ENCODE measurements at regions not wholly inside any gene's neighbourhood (a gene's known extent, or its start where the extent isn't known, plus 50 kb on each side); places are given as distances from the start of the nearest gene placed in this dataset.
"Not testable (repeated sequence)": the region's sequence is repeated elsewhere in the genome, so short reads cannot be mapped to it uniquely, and the experiment has no call there.

DNA sequence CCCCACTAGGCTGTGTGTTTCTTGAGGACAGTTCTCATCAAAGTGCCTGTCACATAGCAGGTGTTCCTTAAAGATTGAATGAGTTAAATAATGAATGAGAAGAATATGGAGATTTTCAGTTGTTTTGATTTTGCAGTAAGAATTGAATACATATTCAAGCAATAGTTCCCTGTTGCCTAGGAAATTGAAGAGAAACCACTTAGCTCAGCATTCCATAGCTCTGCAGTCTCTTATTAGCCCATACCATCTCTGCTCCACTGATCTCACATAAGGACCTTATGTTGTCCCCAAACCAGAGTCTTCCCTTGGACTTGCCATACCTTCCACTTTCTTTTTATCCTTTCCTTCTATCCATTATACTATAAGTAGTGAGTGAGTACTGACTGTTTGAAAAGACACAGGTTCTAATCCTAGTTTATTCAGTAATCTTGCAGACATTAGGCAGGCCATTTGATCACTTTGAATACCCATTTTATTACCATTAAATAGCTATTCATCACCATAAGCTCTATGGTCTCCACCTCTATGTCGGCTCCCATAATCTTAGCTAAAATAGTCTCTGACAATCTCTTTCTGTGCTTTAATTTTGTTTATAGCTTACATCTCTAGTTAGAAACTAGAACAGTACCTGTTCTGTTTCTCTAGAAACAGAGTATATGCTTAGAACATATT lies 1059.6 kb upstream of the SLIT2 start:
- DNase-seq (ENCODE audit: low read depth in 1 of 2, low spot score in 1 of 2) = no peak
- TF ChIP-seq POLR2AphosphoS5 (IDR thresholded peaks at IDR 0.05; ENCODE audit: low read depth) (no peak), GABPA (IDR thresholded peaks at IDR 0.05; ENCODE audit: low read depth) (no peak), SPI1 (IDR thresholded peaks at IDR 0.05; ENCODE audit: borderline replicate concordance, low read depth) (no peak)
- TF ChIP-seq, protein P1, sequence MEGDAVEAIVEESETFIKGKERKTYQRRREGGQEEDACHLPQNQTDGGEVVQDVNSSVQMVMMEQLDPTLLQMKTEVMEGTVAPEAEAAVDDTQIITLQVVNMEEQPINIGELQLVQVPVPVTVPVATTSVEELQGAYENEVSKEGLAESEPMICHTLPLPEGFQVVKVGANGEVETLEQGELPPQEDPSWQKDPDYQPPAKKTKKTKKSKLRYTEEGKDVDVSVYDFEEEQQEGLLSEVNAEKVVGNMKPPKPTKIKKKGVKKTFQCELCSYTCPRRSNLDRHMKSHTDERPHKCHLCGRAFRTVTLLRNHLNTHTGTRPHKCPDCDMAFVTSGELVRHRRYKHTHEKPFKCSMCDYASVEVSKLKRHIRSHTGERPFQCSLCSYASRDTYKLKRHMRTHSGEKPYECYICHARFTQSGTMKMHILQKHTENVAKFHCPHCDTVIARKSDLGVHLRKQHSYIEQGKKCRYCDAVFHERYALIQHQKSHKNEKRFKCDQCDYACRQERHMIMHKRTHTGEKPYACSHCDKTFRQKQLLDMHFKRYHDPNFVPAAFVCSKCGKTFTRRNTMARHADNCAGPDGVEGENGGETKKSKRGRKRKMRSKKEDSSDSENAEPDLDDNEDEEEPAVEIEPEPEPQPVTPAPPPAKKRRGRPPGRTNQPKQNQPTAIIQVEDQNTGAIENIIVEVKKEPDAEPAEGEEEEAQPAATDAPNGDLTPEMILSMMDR (IDR thresholded peaks at IDR 0.05; ENCODE audit: insufficient read depth, low read length) = no peak
- TF ChIP-seq, protein P2, sequence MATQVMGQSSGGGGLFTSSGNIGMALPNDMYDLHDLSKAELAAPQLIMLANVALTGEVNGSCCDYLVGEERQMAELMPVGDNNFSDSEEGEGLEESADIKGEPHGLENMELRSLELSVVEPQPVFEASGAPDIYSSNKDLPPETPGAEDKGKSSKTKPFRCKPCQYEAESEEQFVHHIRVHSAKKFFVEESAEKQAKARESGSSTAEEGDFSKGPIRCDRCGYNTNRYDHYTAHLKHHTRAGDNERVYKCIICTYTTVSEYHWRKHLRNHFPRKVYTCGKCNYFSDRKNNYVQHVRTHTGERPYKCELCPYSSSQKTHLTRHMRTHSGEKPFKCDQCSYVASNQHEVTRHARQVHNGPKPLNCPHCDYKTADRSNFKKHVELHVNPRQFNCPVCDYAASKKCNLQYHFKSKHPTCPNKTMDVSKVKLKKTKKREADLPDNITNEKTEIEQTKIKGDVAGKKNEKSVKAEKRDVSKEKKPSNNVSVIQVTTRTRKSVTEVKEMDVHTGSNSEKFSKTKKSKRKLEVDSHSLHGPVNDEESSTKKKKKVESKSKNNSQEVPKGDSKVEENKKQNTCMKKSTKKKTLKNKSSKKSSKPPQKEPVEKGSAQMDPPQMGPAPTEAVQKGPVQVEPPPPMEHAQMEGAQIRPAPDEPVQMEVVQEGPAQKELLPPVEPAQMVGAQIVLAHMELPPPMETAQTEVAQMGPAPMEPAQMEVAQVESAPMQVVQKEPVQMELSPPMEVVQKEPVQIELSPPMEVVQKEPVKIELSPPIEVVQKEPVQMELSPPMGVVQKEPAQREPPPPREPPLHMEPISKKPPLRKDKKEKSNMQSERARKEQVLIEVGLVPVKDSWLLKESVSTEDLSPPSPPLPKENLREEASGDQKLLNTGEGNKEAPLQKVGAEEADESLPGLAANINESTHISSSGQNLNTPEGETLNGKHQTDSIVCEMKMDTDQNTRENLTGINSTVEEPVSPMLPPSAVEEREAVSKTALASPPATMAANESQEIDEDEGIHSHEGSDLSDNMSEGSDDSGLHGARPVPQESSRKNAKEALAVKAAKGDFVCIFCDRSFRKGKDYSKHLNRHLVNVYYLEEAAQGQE (IDR thresholded peaks at IDR 0.05; ENCODE audit: insufficient replicate concordance, low read depth) = no peak
- Histone ChIP-seq H3K27ac (replicated peaks) (no peak overlapping the region), H3K4me3 (replicated peaks; ENCODE audit: insufficient read depth, low read length) (no peak overlapping the region), H3K27me3 (ENCODE audit: insufficient read depth, poor library complexity, severe bottlenecking) (no peaks in the 10 kb centered on the region)

- no peak for DNase-seq (ENCODE audit: low read depth in 1 of 2, low spot score in 1 of 2)
Observed at GRCh38 chr4:19187691-19188090, 1064.0 kb upstream of the SLIT2 start.

GRCh38 chr4:19187096-19187495 lies 1064.6 kb upstream of the SLIT2 start:
- no peak overlapping the region for H3K27ac ChIP-seq (replicated peaks)
- H3K27me3 ChIP-seq (ENCODE audit: insufficient read depth, poor library complexity, severe bottlenecking) = no peaks in the 10 kb centered on the region
- no peak for DNase-seq (ENCODE audit: low read depth in 1 of 2, low spot score in 1 of 2)
- H3K4me3 ChIP-seq (replicated peaks; ENCODE audit: insufficient read depth, low read length) = no peak overlapping the region
- no peak for TF ChIP-seq POLR2AphosphoS5 (IDR thresholded peaks at IDR 0.05; ENCODE audit: low read depth)
- TF ChIP-seq, protein P2 (IDR thresholded peaks at IDR 0.05; ENCODE audit: insufficient replicate concordance, low read depth) = no peak
- no peak for TF ChIP-seq GABPA (IDR thresholded peaks at IDR 0.05; ENCODE audit: low read depth)
- TF ChIP-seq SPI1 (IDR thresholded peaks at IDR 0.05; ENCODE audit: borderline replicate concordance, low read depth) = no peak
- TF ChIP-seq, protein P1 (IDR thresholded peaks at IDR 0.05; ENCODE audit: insufficient read depth, low read length) = no peak

More at GRCh38 chr4:19187691-19188090, 1064.0 kb upstream of the SLIT2 start:
- Histone ChIP-seq H3K4me3 (replicated peaks; ENCODE audit: insufficient read depth, low read length) (no peak overlapping the region), H3K27me3 (ENCODE audit: insufficient read depth, poor library complexity, severe bottlenecking) (no peaks in the 10 kb centered on the region), H3K27ac (replicated peaks) (no peak overlapping the region)
- TF ChIP-seq POLR2AphosphoS5 (IDR thresholded peaks at IDR 0.05; ENCODE audit: low read depth) (no peak), SPI1 (IDR thresholded peaks at IDR 0.05; ENCODE audit: borderline replicate concordance, low read depth) (no peak), GABPA (IDR thresholded peaks at IDR 0.05; ENCODE audit: low read depth) (no peak)
- TF ChIP-seq, protein P2 (IDR thresholded peaks at IDR 0.05; ENCODE audit: insufficient replicate concordance, low read depth) = no peak
- TF ChIP-seq, protein P1 (IDR thresholded peaks at IDR 0.05; ENCODE audit: insufficient read depth, low read length) = no peak

DNA sequence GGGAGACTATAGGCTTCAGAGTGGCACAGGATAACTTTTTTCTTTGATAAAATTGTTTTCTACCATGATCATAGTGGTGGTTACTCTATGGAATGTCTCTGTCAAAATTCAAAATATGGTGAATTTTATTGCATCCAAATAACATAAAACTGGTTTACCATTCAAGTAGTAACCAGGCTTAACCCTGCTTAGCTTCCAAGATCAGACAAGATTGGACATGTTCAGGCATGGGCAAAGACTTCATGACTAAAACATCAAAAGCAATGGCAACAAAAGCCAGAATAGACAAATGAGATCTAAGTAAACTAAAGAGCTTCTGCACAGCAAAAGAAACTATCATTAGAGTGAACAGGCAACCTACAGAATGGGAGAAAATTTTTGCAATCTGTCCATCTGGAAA lies 1070.1 kb upstream of the SLIT2 start:
- not testable (repeated sequence) for DNase-seq (ENCODE audit: low read depth in 1 of 2, low spot score in 1 of 2); H3K27me3 ChIP-seq (ENCODE audit: insufficient read depth, poor library complexity, severe bottlenecking); H3K27ac ChIP-seq (replicated peaks)

More for the DNA sequence above, 1070.1 kb upstream of the SLIT2 start:
- H3K4me3 ChIP-seq (replicated peaks; ENCODE audit: insufficient read depth, low read length) = not testable (repeated sequence)

All from HL-60 (cell line).